Neural progenitor cell (in vitro differentiated cells): ENCODE measurements at regions not wholly inside any gene's neighbourhood (a gene's known extent, or its start where the extent isn't known, plus 50 kb on each side); places are given as distances from the start of the nearest gene placed in this dataset.

Experiments used
- DNase-seq: peaks from one replicate; pipeline ENCODE4 v3.0.0-alpha.2; 2016; ENCODE audit warnings: low spot score
- H2AFZ ChIP-seq: fragments of 200-600 bp; sonication (generic); replicated peaks from 2 replicates; pipeline ENCODE4 v1.6.1; 2016; ENCODE audit warnings: antibody characterized with exemption
- H3F3A ChIP-seq: fragments of 200-600 bp; sonication (generic); 2 replicates; pipeline ENCODE4 v1.6.1; 2016; ENCODE audit warnings: antibody characterized with exemption, low read depth
- H3K27ac ChIP-seq: fragments of 200-600 bp; sonication (generic); 2 replicates; pipeline ENCODE4 v1.5.1; 2016; ENCODE audit warnings: mild to moderate bottlenecking
- H3K27me3 ChIP-seq: fragments of 200-600 bp; sonication (generic); 2 replicates; pipeline ENCODE4 v1.6.1; 2016; ENCODE audit warnings: mild to moderate bottlenecking, moderate library complexity
- H3K36me3 ChIP-seq: fragments of 200-600 bp; sonication (generic); 2 replicates; pipeline ENCODE4 v1.5.1; 2016
- H3K4me1 ChIP-seq: fragments of 200-600 bp; sonication (generic); 2 replicates; pipeline ENCODE4 v1.6.1; 2016; ENCODE audit warnings: mixed run types
- H3K4me2 ChIP-seq: fragments of 200-600 bp; sonication (generic); 2 replicates; pipeline ENCODE4 v1.6.1; 2016
- H3K4me3 ChIP-seq: fragments of 200-600 bp; sonication (generic); 2 replicates; pipeline ENCODE4 v1.5.1; 2016
- H3K79me2 ChIP-seq: fragments of 200-600 bp; sonication (generic); 2 replicates; pipeline ENCODE4 v1.6.1; 2016; ENCODE audit warnings: low read depth
- H3K9ac ChIP-seq: fragments of 200-600 bp; sonication (generic); 2 replicates; pipeline ENCODE4 v1.6.1; 2016
- H3K9me3 ChIP-seq: fragments of 200-600 bp; sonication (generic); 2 replicates; pipeline ENCODE4 v1.5.1; 2016; ENCODE audit warnings: low read depth
- H4K20me1 ChIP-seq: fragments of 200-600 bp; sonication (generic); 2 replicates; pipeline ENCODE4 v1.6.1; 2016; ENCODE audit warnings: low read depth
- H3K27ac Mint-ChIP-seq: 3 replicates; pipeline ENCODE4 v1.8.0; 2021; ENCODE audit warnings: mixed read lengths
- H3K27me3 Mint-ChIP-seq: 2 replicates; pipeline ENCODE4 v1.8.0; 2022; ENCODE audit warnings: low read depth, mild to moderate bottlenecking, inconsistent platforms, moderate library complexity, mixed read lengths; ENCODE audit not compliant: insufficient read depth
- H3K36me3 Mint-ChIP-seq: 3 replicates; pipeline ENCODE4 v1.8.0; 2021; ENCODE audit warnings: mixed read lengths
- H3K4me1 Mint-ChIP-seq: 3 replicates; pipeline ENCODE4 v1.8.0; 2021; ENCODE audit warnings: mixed read lengths
- H3K4me3 Mint-ChIP-seq: 3 replicates; pipeline ENCODE4 v1.8.0; 2021; ENCODE audit warnings: mild to moderate bottlenecking, moderate library complexity, mixed read lengths
- H3K9me3 Mint-ChIP-seq: 3 replicates; pipeline ENCODE4 v1.8.0; 2020; ENCODE audit warnings: mixed read lengths
- CTCF ChIP-seq: fragments of 200-600 bp; sonication (generic); IDR thresholded peaks from 2 replicates; pipeline ENCODE4 v1.5.1; 2017; ENCODE audit warnings: antibody characterized with exemption, mild to moderate bottlenecking
- EZH2 ChIP-seq: fragments of 200-600 bp; sonication (generic); IDR thresholded peaks from 2 replicates; pipeline ENCODE4 v1.6.1; 2017; ENCODE audit warnings: antibody characterized with exemption, mild to moderate bottlenecking, moderate library complexity
- EZH2phosphoT487 ChIP-seq: fragments of 200-600 bp; sonication (generic); IDR thresholded peaks from 2 replicates; pipeline ENCODE4 v1.6.1; 2017; ENCODE audit warnings: antibody characterized with exemption

GRCh38 chr13:82625717-82626116 is 1256.6 kb downstream of the SLITRK1 start:
- Mint-ChIP-seq H3K27me3 (no peaks in the 10 kb centered on the region), H3K4me1 (peaks cover 3% of the 10 kb centered on the region), H3K9me3 (no peaks in the 10 kb centered on the region), H3K4me3 (no peak overlapping the region), H3K27ac (no peak overlapping the region), H3K36me3 (no peaks in the 10 kb centered on the region)
- no peak overlapping the region for H2AFZ ChIP-seq
- H3F3A ChIP-seq: peaks cover 11% of the 10 kb centered on the region
- no peaks in the 10 kb centered on the region for H3K36me3 ChIP-seq
- TF ChIP-seq EZH2: no peak
- no peak for TF ChIP-seq EZH2phosphoT487
- TF ChIP-seq CTCF: no peak
- H3K4me1 ChIP-seq: no peaks in the 10 kb centered on the region
- no peak overlapping the region for H3K4me2 ChIP-seq
- H3K79me2 ChIP-seq: no peaks in the 10 kb centered on the region
- H3K9me3 ChIP-seq: no peaks in the 10 kb centered on the region
- H4K20me1 ChIP-seq: no peaks in the 10 kb centered on the region
- no peak overlapping the region for H3K4me3 ChIP-seq
- no peak overlapping the region for H3K27ac ChIP-seq
- no peaks in the 10 kb centered on the region for H3K27me3 ChIP-seq
- DNase-seq: no peak
- no peak overlapping the region for H3K9ac ChIP-seq

GRCh38 chr13:82615043-82615442 is 1267.2 kb downstream of the SLITRK1 start:
- Mint-ChIP-seq H3K9me3 (no peaks in the 10 kb centered on the region), H3K27me3 (no peaks in the 10 kb centered on the region), H3K4me3 (no peak overlapping the region), H3K36me3 (no peaks in the 10 kb centered on the region), H3K27ac (no peak overlapping the region), H3K4me1 (no peaks in the 10 kb centered on the region)
- H2AFZ ChIP-seq: peak overlapping the region; percentile 51
- no peaks in the 10 kb centered on the region for H3K27me3 ChIP-seq
- no peak overlapping the region for H3K9ac ChIP-seq
- no peak overlapping the region for H3K4me2 ChIP-seq
- no peak for TF ChIP-seq EZH2phosphoT487
- no peak for TF ChIP-seq CTCF
- no peak for TF ChIP-seq EZH2
- no peak for DNase-seq
- H3F3A ChIP-seq: no peaks in the 10 kb centered on the region
- no peaks in the 10 kb centered on the region for H4K20me1 ChIP-seq
- H3K79me2 ChIP-seq: no peaks in the 10 kb centered on the region
- H3K27ac ChIP-seq: no peak overlapping the region
- no peaks in the 10 kb centered on the region for H3K4me1 ChIP-seq
- H3K9me3 ChIP-seq: no peaks in the 10 kb centered on the region
- H3K4me3 ChIP-seq: no peak overlapping the region
- H3K36me3 ChIP-seq: no peaks in the 10 kb centered on the region

GRCh38 chr13:82614086-82614485 is 1268.2 kb downstream of the SLITRK1 start:
- TF ChIP-seq CTCF: no peak
- no peak for TF ChIP-seq EZH2phosphoT487
- no peak for TF ChIP-seq EZH2

More at GRCh38 chr13:82614086-82614485, 1268.2 kb downstream of the SLITRK1 start:
- Histone ChIP-seq H3K27ac (no peak overlapping the region), H3K4me2 (no peak overlapping the region), H2AFZ (no peak overlapping the region), H3K9ac (no peak overlapping the region), H3K4me1 (no peaks in the 10 kb centered on the region), H3K27me3 (no peaks in the 10 kb centered on the region), H3K4me3 (no peak overlapping the region), H3F3A (no peaks in the 10 kb centered on the region), H3K79me2 (no peaks in the 10 kb centered on the region), H3K9me3 (no peaks in the 10 kb centered on the region), H3K36me3 (no peaks in the 10 kb centered on the region), H4K20me1 (no peaks in the 10 kb centered on the region)
- no peak for DNase-seq
- H3K4me3 Mint-ChIP-seq: no peak overlapping the region
- no peaks in the 10 kb centered on the region for H3K9me3 Mint-ChIP-seq
- H3K36me3 Mint-ChIP-seq: no peaks in the 10 kb centered on the region
- H3K27ac Mint-ChIP-seq: no peak overlapping the region
- H3K4me1 Mint-ChIP-seq: no peaks in the 10 kb centered on the region
- H3K27me3 Mint-ChIP-seq: no peaks in the 10 kb centered on the region
